ENCODE measurements at regions not wholly inside any gene's neighbourhood (a gene's known extent, or its start where the extent isn't known, plus 50 kb on each side); places are given as distances from the start of the nearest gene placed in this dataset.

- DNase-seq (no peak), ATAC-seq (no peak)
- Histone ChIP-seq H3K36me3 (no peaks in the 10 kb centered on the region), H3K27ac (no peak overlapping the region), H3K4me1 (no peaks in the 10 kb centered on the region), H3K9me3 (no peaks in the 10 kb centered on the region), H3K27me3 (no peaks in the 10 kb centered on the region), H3K4me3 (no peak overlapping the region)
- intact Hi-C loops (cut with DNase I; ENCODE audit: low total_unique reads) (no loop called here), in situ Hi-C loops (cut with MboI; ENCODE audit: low sequenced_read_pairs in 4 of 4) (no loop called here)
- TF ChIP-seq POLR2A (IDR thresholded peaks at IDR 0.05) = no peak
- no peak for TF ChIP-seq CTCF (IDR thresholded peaks at IDR 0.05 in 4 of 5, conservative IDR thresholded peaks at IDR 0.05 in 1 of 5)
These were observed 57.7 kb upstream of the PPP1R9A start for GRCh38 chr7:94849636-94850208.

- no peak for DNase-seq
- TF ChIP-seq CTCF (IDR thresholded peaks at IDR 0.05 in 4 of 5, conservative IDR thresholded peaks at IDR 0.05 in 1 of 5) = no peak
- TF ChIP-seq POLR2A (IDR thresholded peaks at IDR 0.05) = no peak
- no peak for ATAC-seq
- in situ Hi-C loops (cut with MboI; ENCODE audit: low sequenced_read_pairs in 4 of 4) = no loop called here
- intact Hi-C loops (cut with DNase I; ENCODE audit: low total_unique reads) = no loop called here
- Histone ChIP-seq H3K36me3 (no peaks in the 10 kb centered on the region), H3K4me3 (no peak overlapping the region), H3K4me1 (no peaks in the 10 kb centered on the region), H3K27me3 (no peaks in the 10 kb centered on the region), H3K9me3 (no peaks in the 10 kb centered on the region), H3K27ac (no peak overlapping the region)
These were observed 51.8 kb upstream of the PPP1R9A start for GRCh38 chr7:94855589-94855988.

GRCh38 chr7:94856643-94857042, 50.8 kb upstream of the PPP1R9A start:
- no peaks in the 10 kb centered on the region for H3K4me1 ChIP-seq
- ATAC-seq (no peak), DNase-seq (no peak)
- H3K27ac ChIP-seq = no peak overlapping the region
- no peaks in the 10 kb centered on the region for H3K27me3 ChIP-seq
- intact Hi-C loops (cut with DNase I; ENCODE audit: low total_unique reads) = no loop called here
- no peak for TF ChIP-seq CTCF (IDR thresholded peaks at IDR 0.05 in 4 of 5, conservative IDR thresholded peaks at IDR 0.05 in 1 of 5)
- TF ChIP-seq POLR2A (IDR thresholded peaks at IDR 0.05) = no peak
- no peaks in the 10 kb centered on the region for H3K9me3 ChIP-seq
- H3K4me3 ChIP-seq = no peak overlapping the region
- H3K36me3 ChIP-seq = no peaks in the 10 kb centered on the region
- in situ Hi-C loops (cut with MboI; ENCODE audit: low sequenced_read_pairs in 4 of 4) = no loop called here

Data from gastrocnemius medialis (tissue), 4 donors.